CD4-positive, alpha-beta T cell treated with Interleukin-15 for 4 hours (primary cell): ENCODE measurements at regions not wholly inside any gene's neighbourhood (a gene's known extent, or its start where the extent isn't known, plus 50 kb on each side); places are given as distances from the start of the nearest gene placed in this dataset.

Source experiments
- DNase-seq: peaks from one replicate; pipeline ENCODE4 v3.0.0-alpha.2; 2020; ENCODE audit warnings: low spot score

GRCh38 chr3:43951813-43952212, 261.1 kb downstream of the ABHD5 start:
- DNase-seq = no peak

GRCh38 chr3:43953380-43953779, 262.6 kb downstream of the ABHD5 start:
- DNase-seq = no peak

GRCh38 chr3:43953814-43954692, 263.3 kb downstream of the ABHD5 start:
- DNase-seq = no peak

GRCh38 chr3:43956945-43957344, 266.2 kb downstream of the ABHD5 start:
- DNase-seq = no peak

- DNase-seq = no peak
Observed at GRCh38 chr3:43957553-43957952, 266.8 kb downstream of the ABHD5 start.

GRCh38 chr3:43958005-43958770, 267.4 kb downstream of the ABHD5 start:
- no peak for DNase-seq

- no peak for DNase-seq
Observed at GRCh38 chr3:43958973-43959372, 268.2 kb downstream of the ABHD5 start.

GRCh38 chr3:43959498-43960447, 269.0 kb downstream of the ABHD5 start:
- no peak for DNase-seq

- no peak for DNase-seq
Observed at GRCh38 chr3:43960448-43960840, 269.7 kb downstream of the ABHD5 start.

- no peak for DNase-seq
Observed at GRCh38 chr3:43962043-43962442, 271.3 kb downstream of the ABHD5 start.

- DNase-seq = no peak
Observed at GRCh38 chr3:43963208-43963607, 272.5 kb downstream of the ABHD5 start.

- DNase-seq = no peak
Observed at GRCh38 chr3:43964640-43965039, 273.9 kb downstream of the ABHD5 start.

GRCh38 chr3:43965656-43966055, 274.9 kb downstream of the ABHD5 start:
- no peak for DNase-seq

- DNase-seq = no peak
Observed at GRCh38 chr3:43966126-43966525, 275.4 kb downstream of the ABHD5 start.

- no peak for DNase-seq
Observed at GRCh38 chr3:43966530-43966929, 275.2 kb upstream of the TOPAZ1 start.

GRCh38 chr3:43968465-43968864, 273.2 kb upstream of the TOPAZ1 start:
- no peak for DNase-seq

GRCh38 chr3:43969944-43970343, 271.7 kb upstream of the TOPAZ1 start:
- DNase-seq = no peak

GRCh38 chr3:43970351-43970750, 271.3 kb upstream of the TOPAZ1 start:
- no peak for DNase-seq

GRCh38 chr3:43970920-43971319, 270.8 kb upstream of the TOPAZ1 start:
- DNase-seq = no peak

GRCh38 chr3:43971486-43971885, 270.2 kb upstream of the TOPAZ1 start:
- DNase-seq = no peak

GRCh38 chr3:43978708-43979107, 263.0 kb upstream of the TOPAZ1 start:
- DNase-seq = no peak

- DNase-seq = no peak
Observed at GRCh38 chr3:43979645-43980044, 262.0 kb upstream of the TOPAZ1 start.
